ENCODE measurements at regions not wholly inside any gene's neighbourhood (a gene's known extent, or its start where the extent isn't known, plus 50 kb on each side); places are given as distances from the start of the nearest gene placed in this dataset.

GRCh38 chr17:33940769-33941370 is 314.2 kb upstream of the CCL2 start:
- Histone ChIP-seq H3K9me3 (no peaks in the 10 kb centered on the region), H3K27me3 (no peaks in the 10 kb centered on the region), H3K36me3 (no peaks in the 10 kb centered on the region), H3K4me1 (peaks cover 37% of the 10 kb centered on the region), H3K4me3 (ENCODE audit: low read depth, low read length) (no peak overlapping the region)
- DNase-seq = peak; percentile 23
- no peak for TF ChIP-seq CTCF (IDR thresholded peaks at IDR 0.05; ENCODE audit: low read depth, low read length)

GRCh38 chr17:33941744-33942143 is 313.3 kb upstream of the CCL2 start:
- Histone ChIP-seq H3K36me3 (no peaks in the 10 kb centered on the region), H3K9me3 (no peaks in the 10 kb centered on the region), H3K4me1 (peaks cover 44% of the 10 kb centered on the region), H3K4me3 (ENCODE audit: low read depth, low read length) (no peak overlapping the region), H3K27me3 (no peaks in the 10 kb centered on the region)
- no peak for TF ChIP-seq CTCF (IDR thresholded peaks at IDR 0.05; ENCODE audit: low read depth, low read length)
- DNase-seq = no peak

- Histone ChIP-seq H3K4me3 (ENCODE audit: low read depth, low read length) (no peak overlapping the region), H3K36me3 (no peaks in the 10 kb centered on the region), H3K9me3 (no peaks in the 10 kb centered on the region), H3K27me3 (no peaks in the 10 kb centered on the region), H3K4me1 (peaks cover 44% of the 10 kb centered on the region)
- DNase-seq = peak; percentile 52
- no peak for TF ChIP-seq CTCF (IDR thresholded peaks at IDR 0.05; ENCODE audit: low read depth, low read length)
These were observed 312.7 kb upstream of the CCL2 start for GRCh38 chr17:33942414-33942813.

- H3K27me3 ChIP-seq = no peaks in the 10 kb centered on the region
- H3K36me3 ChIP-seq = no peaks in the 10 kb centered on the region
- TF ChIP-seq CTCF (IDR thresholded peaks at IDR 0.05; ENCODE audit: low read depth, low read length) = no peak
- no peak for DNase-seq
- no peaks in the 10 kb centered on the region for H3K9me3 ChIP-seq
- no peak overlapping the region for H3K4me3 ChIP-seq (ENCODE audit: low read depth, low read length)
- H3K4me1 ChIP-seq = peaks cover 44% of the 10 kb centered on the region
These were observed 310.7 kb upstream of the CCL2 start for GRCh38 chr17:33944412-33944811.

GRCh38 chr17:33944826-33945225 is 310.3 kb upstream of the CCL2 start:
- Histone ChIP-seq H3K36me3 (no peaks in the 10 kb centered on the region), H3K4me3 (ENCODE audit: low read depth, low read length) (no peak overlapping the region), H3K27me3 (no peaks in the 10 kb centered on the region), H3K9me3 (no peaks in the 10 kb centered on the region), H3K4me1 (peaks cover 43% of the 10 kb centered on the region)
- TF ChIP-seq CTCF (IDR thresholded peaks at IDR 0.05; ENCODE audit: low read depth, low read length) = no peak
- no peak for DNase-seq

- H3K4me3 ChIP-seq (ENCODE audit: low read depth, low read length) = no peak overlapping the region
- no peaks in the 10 kb centered on the region for H3K9me3 ChIP-seq
- no peaks in the 10 kb centered on the region for H3K27me3 ChIP-seq
- H3K4me1 ChIP-seq = peaks cover 34% of the 10 kb centered on the region
- H3K36me3 ChIP-seq = no peaks in the 10 kb centered on the region
- peak; percentile 34 for TF ChIP-seq CTCF (IDR thresholded peaks at IDR 0.05; ENCODE audit: low read depth, low read length)
- no peak for DNase-seq
These were observed 309.2 kb upstream of the CCL2 start for GRCh38 chr17:33945646-33946546.
